HEK293T (cell line): ENCODE measurements at regions not wholly inside any gene's neighbourhood (a gene's known extent, or its start where the extent isn't known, plus 50 kb on each side); places are given as distances from the start of the nearest gene placed in this dataset.

Source experiments
- BHLHE40 ChIP-seq: fragments of 450-650 bp; IDR thresholded peaks from 2 replicates; pipeline ENCODE4 v1.6.1; 2016; ENCODE audit warnings: mild to moderate bottlenecking, moderate library complexity, borderline replicate concordance
- CTBP1 ChIP-seq: fragments of 450-650 bp; IDR thresholded peaks from 2 replicates; pipeline ENCODE4 v1.6.1; 2016; ENCODE audit warnings: borderline replicate concordance
- FOXA1 ChIP-seq: fragments of 450-650 bp; IDR thresholded peaks from 2 replicates; pipeline ENCODE4 v1.6.1; 2016; ENCODE audit warnings: mild to moderate bottlenecking
- SP1 ChIP-seq: fragments of 450-650 bp; IDR thresholded peaks from 2 replicates; pipeline ENCODE4 v1.6.1; 2017
- ZNF384 ChIP-seq: fragments of 450-650 bp; IDR thresholded peaks from 2 replicates; pipeline ENCODE4 v1.6.1; 2016

GRCh38 chr9:75540185-75540584, 350.3 kb upstream of the PCSK5 start:
- TF ChIP-seq CTBP1 (no peak), FOXA1 (no peak), BHLHE40 (no peak), ZNF384 (no peak), SP1 (no peak)
